ENCODE measurements at regions not wholly inside any gene's neighbourhood (a gene's known extent, or its start where the extent isn't known, plus 50 kb on each side); places are given as distances from the start of the nearest gene placed in this dataset.
"Not testable (repeated sequence)": the region's sequence is repeated elsewhere in the genome, so short reads cannot be mapped to it uniquely, and the experiment has no call there.

DNA sequence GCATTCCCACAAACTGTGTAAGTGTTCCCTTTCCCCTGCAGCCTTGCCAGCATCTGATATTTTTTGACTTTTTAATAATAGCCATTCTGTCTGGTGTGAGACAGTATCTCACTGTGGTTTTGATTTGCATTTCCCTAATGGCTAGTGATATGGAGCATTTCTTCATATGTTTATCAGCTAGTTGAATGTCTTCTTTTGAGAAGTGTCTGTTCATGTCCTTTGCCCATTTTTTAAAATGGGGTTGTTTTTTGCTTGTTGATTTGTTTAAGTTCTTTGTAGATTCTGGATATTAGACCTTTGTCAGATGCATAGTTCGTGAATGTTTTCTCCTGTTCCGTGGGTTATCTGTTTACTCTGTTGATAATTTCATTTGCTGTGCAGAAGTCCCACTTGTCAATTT is 492.8 kb downstream of the JRKL start:
- not testable (repeated sequence) for TF ChIP-seq EZH2 (IDR thresholded peaks at IDR 0.05; ENCODE audit: borderline replicate concordance, low read depth, low read length, poor library complexity, severe bottlenecking)
- TF ChIP-seq, protein P1, sequence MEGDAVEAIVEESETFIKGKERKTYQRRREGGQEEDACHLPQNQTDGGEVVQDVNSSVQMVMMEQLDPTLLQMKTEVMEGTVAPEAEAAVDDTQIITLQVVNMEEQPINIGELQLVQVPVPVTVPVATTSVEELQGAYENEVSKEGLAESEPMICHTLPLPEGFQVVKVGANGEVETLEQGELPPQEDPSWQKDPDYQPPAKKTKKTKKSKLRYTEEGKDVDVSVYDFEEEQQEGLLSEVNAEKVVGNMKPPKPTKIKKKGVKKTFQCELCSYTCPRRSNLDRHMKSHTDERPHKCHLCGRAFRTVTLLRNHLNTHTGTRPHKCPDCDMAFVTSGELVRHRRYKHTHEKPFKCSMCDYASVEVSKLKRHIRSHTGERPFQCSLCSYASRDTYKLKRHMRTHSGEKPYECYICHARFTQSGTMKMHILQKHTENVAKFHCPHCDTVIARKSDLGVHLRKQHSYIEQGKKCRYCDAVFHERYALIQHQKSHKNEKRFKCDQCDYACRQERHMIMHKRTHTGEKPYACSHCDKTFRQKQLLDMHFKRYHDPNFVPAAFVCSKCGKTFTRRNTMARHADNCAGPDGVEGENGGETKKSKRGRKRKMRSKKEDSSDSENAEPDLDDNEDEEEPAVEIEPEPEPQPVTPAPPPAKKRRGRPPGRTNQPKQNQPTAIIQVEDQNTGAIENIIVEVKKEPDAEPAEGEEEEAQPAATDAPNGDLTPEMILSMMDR (conservative IDR thresholded peaks at IDR 0.05; ENCODE audit: low read depth, low read length), result not testable (repeated sequence)

All from A673 (cell line).